ENCODE measurements at regions not wholly inside any gene's neighbourhood (a gene's known extent, or its start where the extent isn't known, plus 50 kb on each side); places are given as distances from the start of the nearest gene placed in this dataset.
"Not testable (repeated sequence)": the region's sequence is repeated elsewhere in the genome, so short reads cannot be mapped to it uniquely, and the experiment has no call there.

- no peak overlapping the region for H3K27ac Mint-ChIP-seq (ENCODE audit: low read depth, unreplicated experiment)
- no peak for DNase-seq (ENCODE audit: unreplicated experiment)
- no peak for TF ChIP-seq CTCF (IDR thresholded peaks at IDR 0.05; ENCODE audit: unreplicated experiment)
- no peaks in the 10 kb centered on the region for H3K9me3 Mint-ChIP-seq (ENCODE audit: unreplicated experiment)
- H3K4me3 Mint-ChIP-seq (ENCODE audit: unreplicated experiment) = no peak overlapping the region
- intact Hi-C loops (cut with micrococcal nuclease) = no loop called here
- no peaks in the 10 kb centered on the region for H3K4me1 Mint-ChIP-seq (ENCODE audit: insufficient read depth, unreplicated experiment)
- BruUV-seq (replicated peaks) = no TSS peak
- H3K36me3 Mint-ChIP-seq (ENCODE audit: insufficient read depth, unreplicated experiment) = no peaks in the 10 kb centered on the region
- no peaks in the 10 kb centered on the region for H3K27me3 Mint-ChIP-seq (ENCODE audit: insufficient read depth, unreplicated experiment)
- POLR2A ChIA-PET = no interaction called here
- CTCF ChIA-PET = no interaction called here
These were observed 853.4 kb upstream of the SPRY2 start for GRCh38 chr13:81194362-81194761.

DNA sequence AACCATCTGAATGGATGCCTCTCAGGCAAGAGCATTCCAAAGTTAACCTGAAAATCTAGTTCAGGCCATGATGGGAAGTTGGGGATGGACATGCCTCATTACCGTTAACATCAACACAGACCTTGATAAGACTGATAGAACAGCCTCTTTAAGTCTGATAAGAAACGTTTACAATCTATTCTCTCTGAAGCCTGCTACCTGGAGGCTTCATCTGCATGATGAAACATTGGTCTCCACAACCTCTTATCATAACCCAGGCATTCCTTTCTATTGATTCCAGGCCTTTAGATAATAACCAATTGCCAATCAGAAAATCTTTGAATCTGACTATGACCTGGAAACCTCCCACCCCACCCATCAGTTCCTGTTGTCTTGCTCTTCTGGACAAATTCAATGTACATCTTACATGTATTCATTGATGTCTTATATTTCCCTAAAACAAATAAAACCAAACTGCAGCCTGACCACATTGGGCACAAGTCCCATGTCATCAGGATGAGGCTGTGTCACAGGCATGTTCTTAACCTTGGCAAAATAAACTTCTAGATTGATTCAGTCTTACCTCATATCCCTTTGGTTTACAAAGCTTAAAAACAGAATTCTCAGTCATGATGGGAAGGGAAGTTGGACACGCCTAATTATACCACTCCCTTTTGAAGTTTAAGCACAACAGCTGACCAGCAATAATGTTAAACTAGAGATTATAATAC, 843.8 kb upstream of the SPRY2 start:
- Mint-ChIP-seq H3K27me3 (ENCODE audit: insufficient read depth, unreplicated experiment) (no peaks in the 10 kb centered on the region), H3K4me1 (ENCODE audit: insufficient read depth, unreplicated experiment) (no peaks in the 10 kb centered on the region), H3K4me3 (ENCODE audit: unreplicated experiment) (no peak overlapping the region), H3K36me3 (ENCODE audit: insufficient read depth, unreplicated experiment) (no peaks in the 10 kb centered on the region), H3K9me3 (ENCODE audit: unreplicated experiment) (no peaks in the 10 kb centered on the region), H3K27ac (ENCODE audit: low read depth, unreplicated experiment) (no peak overlapping the region)
- intact Hi-C loops (cut with micrococcal nuclease) = no loop called here
- BruUV-seq (replicated peaks) = no TSS peak
- POLR2A ChIA-PET = no interaction called here
- CTCF ChIA-PET = interaction anchor here (1.6 kb wide), 1 partner anchor 14 kb away, joined by 5 read pairs; no protein-coding TSS in a partner anchor
- TF ChIP-seq CTCF (IDR thresholded peaks at IDR 0.05; ENCODE audit: unreplicated experiment) = no peak
- DNase-seq (ENCODE audit: unreplicated experiment) = peak; percentile 19

DNA sequence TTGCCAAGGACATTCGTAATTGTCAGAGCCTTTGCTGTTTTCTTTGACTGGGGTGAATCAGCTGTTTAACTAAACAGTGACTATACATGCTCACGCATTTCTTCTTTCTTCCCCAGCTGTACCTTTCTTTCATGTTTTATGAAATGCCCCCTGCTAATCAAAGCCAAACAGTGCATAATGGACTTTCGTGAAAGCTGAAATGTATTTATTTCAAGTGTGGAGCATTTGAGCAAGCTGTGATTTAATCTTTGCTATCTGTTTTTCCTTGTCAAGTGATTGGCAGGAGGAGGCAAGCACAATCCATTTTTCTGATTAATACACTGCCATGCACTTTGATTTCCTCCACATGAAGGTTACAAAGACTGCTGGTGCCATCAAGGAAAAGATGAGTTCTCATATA, 831.7 kb upstream of the SPRY2 start:
- no peak overlapping the region for H3K4me3 Mint-ChIP-seq (ENCODE audit: unreplicated experiment)
- H3K27ac Mint-ChIP-seq (ENCODE audit: low read depth, unreplicated experiment) = no peak overlapping the region
- no peaks in the 10 kb centered on the region for H3K27me3 Mint-ChIP-seq (ENCODE audit: insufficient read depth, unreplicated experiment)
- H3K4me1 Mint-ChIP-seq (ENCODE audit: insufficient read depth, unreplicated experiment) = no peaks in the 10 kb centered on the region
- no peak for TF ChIP-seq CTCF (IDR thresholded peaks at IDR 0.05; ENCODE audit: unreplicated experiment)
- no TSS peak for BruUV-seq (replicated peaks)
- intact Hi-C loops (cut with micrococcal nuclease) = loop anchor here (5.0 kb wide), 1 partner anchor 440 kb away; no protein-coding TSS in a partner anchor
- ChIA-PET POLR2A (no interaction called here), CTCF (interaction anchor here (0.6 to 3.9 kb wide), 6 partner anchors 38 to 701 kb away, joined by 3 to 43 read pairs (median 8); no protein-coding TSS in a partner anchor)
- H3K9me3 Mint-ChIP-seq (ENCODE audit: unreplicated experiment) = no peaks in the 10 kb centered on the region
- no peak for DNase-seq (ENCODE audit: unreplicated experiment)
- H3K36me3 Mint-ChIP-seq (ENCODE audit: insufficient read depth, unreplicated experiment) = no peaks in the 10 kb centered on the region

DNA sequence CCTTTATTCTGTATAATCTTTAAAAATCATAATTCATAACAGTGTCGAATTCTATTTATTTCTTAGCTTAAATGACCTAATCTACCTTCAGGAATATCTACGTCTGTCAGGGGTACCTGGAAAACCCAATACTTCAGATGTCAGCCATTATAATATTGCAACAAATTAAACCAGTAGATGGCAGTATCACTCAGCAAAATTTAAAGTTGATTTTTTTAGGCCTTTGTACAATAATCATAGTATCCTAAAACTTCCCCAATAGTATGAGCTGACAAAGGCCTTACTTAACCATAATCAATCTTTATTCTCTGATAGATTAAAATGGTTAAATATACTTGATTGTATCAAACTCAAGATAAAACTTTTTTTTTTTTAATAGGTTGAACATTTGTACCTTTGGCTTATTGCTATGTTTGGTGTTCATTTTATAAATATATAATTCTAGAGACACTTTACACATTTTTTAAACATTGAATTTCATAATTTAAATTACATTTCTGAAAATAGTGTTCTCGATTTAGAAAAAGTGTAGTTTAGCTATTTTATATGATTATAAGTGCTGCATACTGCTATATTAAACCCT, 830.2 kb upstream of the SPRY2 start:
- ChIA-PET CTCF (interaction anchor here (0.6 to 3.9 kb wide), 29 partner anchors 9 to 831 kb away, joined by 3 to 43 read pairs (median 4); no protein-coding TSS in a partner anchor), POLR2A (interaction anchor here (0.6 to 1.3 kb wide), 2 partner anchors 438 to 701 kb away, joined by 4 to 5 read pairs; no protein-coding TSS in a partner anchor)
- Mint-ChIP-seq H3K9me3 (ENCODE audit: unreplicated experiment) (no peaks in the 10 kb centered on the region), H3K4me3 (ENCODE audit: unreplicated experiment) (no peak overlapping the region), H3K36me3 (ENCODE audit: insufficient read depth, unreplicated experiment) (no peaks in the 10 kb centered on the region), H3K4me1 (ENCODE audit: insufficient read depth, unreplicated experiment) (no peaks in the 10 kb centered on the region), H3K27me3 (ENCODE audit: insufficient read depth, unreplicated experiment) (no peaks in the 10 kb centered on the region), H3K27ac (ENCODE audit: low read depth, unreplicated experiment) (no peak overlapping the region)
- peak; percentile 45 for TF ChIP-seq CTCF (IDR thresholded peaks at IDR 0.05; ENCODE audit: unreplicated experiment)
- peak; percentile 37 for DNase-seq (ENCODE audit: unreplicated experiment)
- intact Hi-C loops (cut with micrococcal nuclease) = loop anchor here (1.0 to 5.0 kb wide), 3 partner anchors 310 to 701 kb away; no protein-coding TSS in a partner anchor
- no TSS peak for BruUV-seq (replicated peaks)

GRCh38 chr13:81163823-81164222, 822.9 kb upstream of the SPRY2 start:
- H3K27me3 Mint-ChIP-seq (ENCODE audit: insufficient read depth, unreplicated experiment); H3K36me3 Mint-ChIP-seq (ENCODE audit: insufficient read depth, unreplicated experiment); H3K9me3 Mint-ChIP-seq (ENCODE audit: unreplicated experiment); DNase-seq (ENCODE audit: unreplicated experiment); BruUV-seq (replicated peaks); H3K4me1 Mint-ChIP-seq (ENCODE audit: insufficient read depth, unreplicated experiment); H3K4me3 Mint-ChIP-seq (ENCODE audit: unreplicated experiment); POLR2A ChIA-PET; H3K27ac Mint-ChIP-seq (ENCODE audit: low read depth, unreplicated experiment); intact Hi-C loops (cut with micrococcal nuclease): not testable (repeated sequence)
- CTCF ChIA-PET = interaction anchor here (0.7 kb wide), 1 partner anchor 874 kb away, joined by 3 read pairs; no protein-coding TSS in a partner anchor
